GM18519 (cell line): ENCODE measurements at regions not wholly inside any gene's neighbourhood (a gene's known extent, or its start where the extent isn't known, plus 50 kb on each side); places are given as distances from the start of the nearest gene placed in this dataset.

Source experiments
- ATAC-seq: cut with Tn5 transposase; IDR thresholded peaks from one replicate; pipeline ENCODE4 v1.9.1; 2021; ENCODE audit warnings: mild to moderate bottlenecking, moderate library complexity; ENCODE audit not compliant: unreplicated experiment, low FRiP score

DNA sequence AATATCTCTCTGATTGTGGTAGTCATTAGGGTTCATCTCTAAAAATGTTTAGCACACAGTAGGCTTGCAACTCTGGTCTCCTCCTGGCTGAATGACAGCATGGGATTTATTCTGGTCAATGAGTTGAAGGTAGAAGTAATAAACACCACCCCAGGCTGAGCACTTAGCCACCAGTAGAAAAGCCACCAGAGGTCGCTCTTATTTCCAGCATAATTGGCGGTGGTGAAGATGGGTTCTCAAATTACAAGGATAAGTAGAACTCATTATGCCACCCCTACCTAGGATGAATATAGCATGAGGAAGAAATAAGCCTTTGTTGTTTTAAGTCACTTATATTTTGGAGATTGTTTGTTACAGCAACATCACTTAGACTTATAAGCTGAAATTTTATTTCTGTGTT is 302.7 kb downstream of the GPM6A start:
- no peak for ATAC-seq

- ATAC-seq, result no peak
These were observed 300.2 kb downstream of the GPM6A start for GRCh38 chr4:175511861-175512260.

DNA sequence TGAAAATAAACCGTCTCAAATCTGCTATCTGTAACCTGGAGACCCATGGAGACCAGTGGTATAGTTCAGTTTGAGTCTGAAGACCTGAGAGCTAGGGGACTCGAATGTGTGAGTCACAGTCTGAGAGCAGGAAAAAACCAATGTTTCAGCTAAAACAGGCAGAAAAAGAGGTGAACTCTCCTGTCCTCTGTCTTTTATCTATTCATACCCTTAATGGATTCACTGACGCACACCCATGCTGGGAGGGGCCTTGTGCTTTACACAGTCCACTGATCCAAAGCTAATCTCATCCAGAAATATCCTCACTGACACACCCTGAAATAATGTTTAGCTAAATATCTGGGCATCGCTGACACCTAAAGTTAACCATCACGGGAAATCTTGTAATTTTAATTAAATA is 297.9 kb downstream of the GPM6A start:
- no peak for ATAC-seq

- no peak for ATAC-seq
These were observed 281.4 kb downstream of the GPM6A start for GRCh38 chr4:175530655-175531054.

DNA sequence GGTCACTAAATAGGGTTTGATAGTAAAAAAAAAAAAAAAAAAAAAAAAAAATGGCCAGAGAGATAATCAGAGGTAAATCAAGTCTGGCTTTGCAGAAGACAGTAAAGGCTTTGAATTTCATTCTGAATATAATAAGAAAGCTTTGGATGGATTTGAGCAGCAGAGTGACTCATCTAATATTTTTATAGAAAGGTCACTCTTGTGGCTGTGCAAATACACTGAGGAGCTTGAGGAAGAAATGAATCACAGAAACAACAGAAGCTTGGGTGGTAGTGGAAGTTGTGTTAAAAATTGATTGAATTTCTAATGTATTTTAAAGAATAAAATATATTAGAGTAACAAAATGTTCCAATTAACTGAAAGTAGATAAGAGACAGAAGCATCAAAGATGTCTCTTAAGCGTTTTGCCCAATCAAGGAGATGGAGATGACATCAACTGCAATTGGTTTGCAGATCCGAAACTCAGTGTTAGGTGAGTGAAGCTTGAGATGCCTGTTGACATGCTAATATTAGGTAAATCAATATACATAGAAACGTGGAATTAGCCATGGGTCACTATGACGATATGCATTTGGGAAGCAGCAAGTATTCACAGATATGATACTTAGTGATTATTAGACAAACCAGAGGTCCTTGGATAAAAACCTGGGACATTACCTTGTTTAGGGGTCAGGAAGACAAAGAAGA is 280.5 kb downstream of the GPM6A start:
- no peak for ATAC-seq

DNA sequence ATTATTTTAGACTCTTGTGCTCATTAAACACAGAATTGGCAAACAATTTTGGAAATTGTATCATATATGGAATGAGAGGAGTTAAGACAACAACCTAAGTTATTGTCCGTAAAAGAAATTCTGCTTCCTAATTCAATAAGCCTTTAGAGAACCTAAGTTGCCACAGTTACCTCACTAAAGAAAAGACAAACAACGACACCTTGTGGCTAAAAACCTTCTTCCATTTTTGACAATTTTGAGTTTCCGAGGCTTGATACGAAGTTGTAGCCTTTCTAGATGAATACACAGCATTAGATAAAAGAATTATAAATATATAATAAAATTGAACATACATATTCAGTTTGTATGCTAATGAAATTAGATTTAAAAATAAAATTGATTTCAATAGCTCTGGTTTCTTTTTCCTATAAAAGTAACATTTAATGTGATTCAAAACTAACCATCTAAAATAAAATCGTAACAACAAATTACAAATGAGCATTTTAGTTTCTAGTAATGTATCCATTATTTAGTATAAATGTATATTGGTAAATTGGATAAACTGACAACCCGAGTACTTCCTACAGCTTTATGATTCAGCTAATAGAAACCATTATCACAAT is 275.1 kb downstream of the GPM6A start:
- ATAC-seq, result peak; percentile 83

GRCh38 chr4:175539498-175539897 is 272.6 kb downstream of the GPM6A start:
- ATAC-seq, result no peak

GRCh38 chr4:175540151-175540550 is 271.9 kb downstream of the GPM6A start:
- no peak for ATAC-seq

GRCh38 chr4:175540732-175541131 is 271.3 kb downstream of the GPM6A start:
- no peak for ATAC-seq

- ATAC-seq, result no peak
These were observed 269.3 kb downstream of the GPM6A start for GRCh38 chr4:175542786-175543185.

GRCh38 chr4:175559126-175559525 is 252.9 kb downstream of the GPM6A start:
- ATAC-seq, result no peak

- no peak for ATAC-seq
These were observed 252.5 kb downstream of the GPM6A start for GRCh38 chr4:175559526-175559925.

- ATAC-seq, result no peak
These were observed 251.5 kb downstream of the GPM6A start for GRCh38 chr4:175560604-175561003.

- no peak for ATAC-seq
These were observed 250.4 kb downstream of the GPM6A start for GRCh38 chr4:175561696-175562095.

DNA sequence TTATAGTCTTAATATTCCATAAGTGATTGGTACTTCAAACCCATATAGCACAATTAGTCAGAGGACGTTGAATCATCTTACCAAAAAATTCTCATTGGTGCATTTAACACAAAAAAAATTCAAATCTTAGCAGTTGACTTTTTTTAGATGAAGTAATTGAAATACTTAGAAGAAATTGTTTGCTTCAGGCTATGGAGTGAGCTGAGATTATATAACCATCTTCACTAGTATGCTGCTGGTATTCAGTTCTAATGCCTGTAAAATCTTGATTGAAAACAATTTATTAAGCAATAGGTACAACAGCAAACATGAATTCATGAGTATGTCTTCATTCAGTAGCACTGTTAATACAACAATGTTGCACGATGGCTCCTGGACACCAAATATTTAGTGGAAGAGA is 250.0 kb downstream of the GPM6A start:
- ATAC-seq, result no peak

DNA sequence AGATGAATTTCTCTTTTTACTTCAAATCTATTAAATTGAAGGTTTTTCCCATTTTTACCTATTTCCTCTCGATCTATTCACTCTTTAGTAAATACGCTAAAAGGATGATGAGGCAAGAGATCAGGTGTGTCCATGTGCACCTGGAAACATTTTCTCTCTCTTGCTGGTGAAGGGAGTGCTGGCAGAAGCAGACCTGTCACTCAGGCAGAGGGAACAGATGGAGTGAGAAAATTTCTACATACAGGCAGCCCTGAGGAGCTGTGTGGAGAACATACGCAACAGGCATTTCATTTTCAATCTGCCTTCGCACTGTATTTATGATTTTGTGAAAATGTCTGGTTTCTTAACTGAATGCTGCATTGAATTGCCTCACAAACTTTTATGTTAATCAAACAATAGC is 249.5 kb downstream of the GPM6A start:
- no peak for ATAC-seq
